MV-4-11 (cell line): ENCODE measurements at regions not wholly inside any gene's neighbourhood (a gene's known extent, or its start where the extent isn't known, plus 50 kb on each side); places are given as distances from the start of the nearest gene placed in this dataset.

Experiments
- DNase-seq: peaks from one replicate; lab custom pipeline; 2025; lab: John Stamatoyannopoulos, UW

GRCh38 chr4:125948021-125948420, 633.3 kb downstream of the FAT4 start:
- DNase-seq, result no peak

- DNase-seq, result no peak
Observed at GRCh38 chr4:125951261-125951887, 636.6 kb downstream of the FAT4 start.

GRCh38 chr4:125952631-125953030, 637.9 kb downstream of the FAT4 start:
- no peak for DNase-seq

GRCh38 chr4:125956276-125956675, 641.5 kb downstream of the FAT4 start:
- DNase-seq, result no peak

GRCh38 chr4:125958519-125958918, 643.8 kb downstream of the FAT4 start:
- no peak for DNase-seq

GRCh38 chr4:125961626-125962025, 646.9 kb downstream of the FAT4 start:
- DNase-seq, result no peak

- DNase-seq, result no peak
Observed at GRCh38 chr4:125975861-125976397, 661.2 kb downstream of the FAT4 start.

- DNase-seq, result no peak
Observed at GRCh38 chr4:125979950-125980349, 665.2 kb downstream of the FAT4 start.

- DNase-seq, result no peak
Observed at GRCh38 chr4:125983168-125983567, 668.4 kb downstream of the FAT4 start.

GRCh38 chr4:125985856-125986255, 671.1 kb downstream of the FAT4 start:
- no peak for DNase-seq

GRCh38 chr4:125986307-125986706, 671.6 kb downstream of the FAT4 start:
- DNase-seq, result no peak

- no peak for DNase-seq
Observed at GRCh38 chr4:125988464-125988863, 673.7 kb downstream of the FAT4 start.

GRCh38 chr4:125991398-125991797, 676.6 kb downstream of the FAT4 start:
- no peak for DNase-seq

- no peak for DNase-seq
Observed at GRCh38 chr4:125992891-125993290, 678.1 kb downstream of the FAT4 start.

GRCh38 chr4:125994024-125994423, 679.3 kb downstream of the FAT4 start:
- DNase-seq, result no peak

- DNase-seq, result no peak
Observed at GRCh38 chr4:125994430-125994829, 679.7 kb downstream of the FAT4 start.

GRCh38 chr4:126004941-126005340, 690.2 kb downstream of the FAT4 start:
- no peak for DNase-seq

GRCh38 chr4:126007142-126007541, 692.4 kb downstream of the FAT4 start:
- no peak for DNase-seq

GRCh38 chr4:126012691-126013290, 698.0 kb downstream of the FAT4 start:
- no peak for DNase-seq

- DNase-seq, result no peak
Observed at GRCh38 chr4:126018274-126018673, 703.5 kb downstream of the FAT4 start.

GRCh38 chr4:126023896-126024295, 709.1 kb downstream of the FAT4 start:
- no peak for DNase-seq

GRCh38 chr4:126027601-126028000, 712.8 kb downstream of the FAT4 start:
- no peak for DNase-seq

GRCh38 chr4:126028876-126029275, 714.1 kb downstream of the FAT4 start:
- no peak for DNase-seq

GRCh38 chr4:126037231-126037630, 722.5 kb downstream of the FAT4 start:
- DNase-seq, result no peak
